Cardiac muscle cell (in vitro differentiated cells and primary cell): ENCODE measurements at regions not wholly inside any gene's neighbourhood (a gene's known extent, or its start where the extent isn't known, plus 50 kb on each side); places are given as distances from the start of the nearest gene placed in this dataset.
A peak's percentile ranks its signal among the peaks of the same experiment; 100 is the strongest.

ENCODE experiments used
- DNase-seq, 2 donors: peaks; one replicate each; pipeline versions ENCODE4 v3.0.0 to v3.0.0-alpha.2; 2010 to 2017; ENCODE audit warnings: low read depth in 1 of 2, low spot score in 1 of 2
- H3K27ac ChIP-seq: fragments of 200-600 bp; sonication (generic); 2 replicates; pipeline ENCODE4 v1.5.1; 2016
- H3K27me3 ChIP-seq: fragments of 200-600 bp; sonication (generic); 2 replicates; pipeline ENCODE4 v1.6.0; 2016; ENCODE audit warnings: control low read depth
- H3K36me3 ChIP-seq: fragments of 200-600 bp; sonication (generic); 2 replicates; pipeline ENCODE4 v1.5.1; 2016; ENCODE audit warnings: control low read depth
- H3K4me1 ChIP-seq: fragments of 200-600 bp; sonication (generic); 2 replicates; pipeline ENCODE4 v1.8.1; 2017; ENCODE audit warnings: low read depth, mild to moderate bottlenecking, mixed run types
- H3K4me3 ChIP-seq: fragments of 200-600 bp; sonication (generic); 2 replicates; pipeline ENCODE4 v1.5.1; 2016; ENCODE audit warnings: mild to moderate bottlenecking
- H3K9me3 ChIP-seq: fragments of 200-600 bp; sonication (generic); 2 replicates; pipeline ENCODE4 v1.5.1; 2017; ENCODE audit warnings: low read depth, mild to moderate bottlenecking, control low read depth
- CTCF ChIP-seq: IDR thresholded peaks from 2 replicates; pipeline ENCODE4 v1.5.1; 2012; ENCODE audit warnings: low read depth, mild to moderate bottlenecking, low read length

GRCh38 chr6:27078734-27079357 is 168.7 kb upstream of the PRSS16 start:
- no peak overlapping the region for H3K27ac ChIP-seq
- H3K9me3 ChIP-seq, result no peaks in the 10 kb centered on the region
- H3K36me3 ChIP-seq, result no peaks in the 10 kb centered on the region
- DNase-seq, result peak; percentile 68 to 81
- no peaks in the 10 kb centered on the region for H3K4me1 ChIP-seq
- peaks cover 36% of the 10 kb centered on the region for H3K27me3 ChIP-seq
- TF ChIP-seq CTCF, result peak; percentile 73
- peak overlapping the region; percentile 38 for H3K4me3 ChIP-seq

- TF ChIP-seq CTCF, result no peak
- no peak for DNase-seq
- peaks cover 39% of the 10 kb centered on the region for H3K27me3 ChIP-seq
- no peaks in the 10 kb centered on the region for H3K36me3 ChIP-seq
- no peak overlapping the region for H3K27ac ChIP-seq
- H3K4me3 ChIP-seq, result no peak overlapping the region
- no peaks in the 10 kb centered on the region for H3K4me1 ChIP-seq
- H3K9me3 ChIP-seq, result no peaks in the 10 kb centered on the region
Measured at GRCh38 chr6:27081188-27081587, 166.3 kb upstream of the PRSS16 start.

- no peak for TF ChIP-seq CTCF
- Histone ChIP-seq H3K36me3 (no peaks in the 10 kb centered on the region), H3K9me3 (no peaks in the 10 kb centered on the region), H3K4me3 (no peak overlapping the region), H3K27me3 (peaks cover 45% of the 10 kb centered on the region), H3K4me1 (no peaks in the 10 kb centered on the region), H3K27ac (no peak overlapping the region)
- no peak for DNase-seq
Measured at GRCh38 chr6:27081931-27082330, 165.6 kb upstream of the PRSS16 start.

GRCh38 chr6:27088068-27088467 is 159.4 kb upstream of the PRSS16 start:
- Histone ChIP-seq H3K27ac (no peak overlapping the region), H3K27me3 (peaks cover 32% of the 10 kb centered on the region), H3K4me1 (no peaks in the 10 kb centered on the region), H3K36me3 (no peaks in the 10 kb centered on the region), H3K4me3 (no peak overlapping the region), H3K9me3 (no peaks in the 10 kb centered on the region)
- DNase-seq, result no peak
- TF ChIP-seq CTCF, result no peak

- peak; percentile 49 to 91 for DNase-seq
- no peak overlapping the region for H3K27ac ChIP-seq
- H3K27me3 ChIP-seq, result peaks cover 32% of the 10 kb centered on the region
- H3K4me3 ChIP-seq, result peak overlapping the region; percentile 44
- no peaks in the 10 kb centered on the region for H3K4me1 ChIP-seq
- no peak for TF ChIP-seq CTCF
- H3K9me3 ChIP-seq, result no peaks in the 10 kb centered on the region
- no peaks in the 10 kb centered on the region for H3K36me3 ChIP-seq
Measured at GRCh38 chr6:27091661-27092315, 155.7 kb upstream of the PRSS16 start.
